ENCODE measurements at regions not wholly inside any gene's neighbourhood (a gene's known extent, or its start where the extent isn't known, plus 50 kb on each side); places are given as distances from the start of the nearest gene placed in this dataset.

- Histone ChIP-seq H3K9ac (no peak overlapping the region), H3K79me2 (ENCODE audit: insufficient read depth) (no peaks in the 10 kb centered on the region)
- TF ChIP-seq TCF12 (IDR thresholded peaks at IDR 0.05): no peak
- TF ChIP-seq CHD2 (IDR thresholded peaks at IDR 0.05; ENCODE audit: low read length, partially characterized antibody): no peak
- no peak for TF ChIP-seq RFX5 (IDR thresholded peaks at IDR 0.05; ENCODE audit: low read length)
- no peak for TF ChIP-seq IRF3 (IDR thresholded peaks at IDR 0.05; ENCODE audit: low read depth, low read length)
- no peak for TF ChIP-seq NFIC (IDR thresholded peaks at IDR 0.05; ENCODE audit: borderline replicate concordance)
- no peak for TF ChIP-seq FOSL2 (IDR thresholded peaks at IDR 0.05; ENCODE audit: borderline replicate concordance, low read depth)
- TF ChIP-seq MAX (IDR thresholded peaks at IDR 0.05; ENCODE audit: low read depth): no peak
- TF ChIP-seq RXRA (IDR thresholded peaks at IDR 0.05; ENCODE audit: borderline replicate concordance, low read depth): no peak
- TF ChIP-seq EZH2phosphoT487 (IDR thresholded peaks at IDR 0.05; ENCODE audit: borderline replicate concordance, low read depth): no peak
- TF ChIP-seq REST (IDR thresholded peaks at IDR 0.05; ENCODE audit: low read depth, low read length): no peak
- TF ChIP-seq USF1 (IDR thresholded peaks at IDR 0.05; ENCODE audit: borderline replicate concordance, low read depth): no peak
- TF ChIP-seq GABPA (IDR thresholded peaks at IDR 0.05; ENCODE audit: low read depth): no peak
- TF ChIP-seq ZBTB33 (IDR thresholded peaks at IDR 0.05; ENCODE audit: borderline replicate concordance, low read depth): no peak
- no peak for TF ChIP-seq ELF1 (IDR thresholded peaks at IDR 0.05)
- TF ChIP-seq POLR2AphosphoS5 (IDR thresholded peaks at IDR 0.05; ENCODE audit: low read depth, low read length): no peak
Observed at GRCh38 chrX:116306218-116306617, 130.2 kb upstream of the SLC6A14 start.

More at GRCh38 chrX:116306218-116306617, 130.2 kb upstream of the SLC6A14 start:
- Histone ChIP-seq H3K9me3 (no peaks in the 10 kb centered on the region), H3K27me3 (ENCODE audit: insufficient read depth) (no peaks in the 10 kb centered on the region), H3K4me3 (ENCODE audit: low read depth in 2 of 2, low read length in 1 of 2) (no peak overlapping the region), H3K4me1 (ENCODE audit: control insufficient read depth in 1 of 2, insufficient read depth in 2 of 2, low read depth in 1 of 2, low read length in 1 of 2) (no peaks in the 10 kb centered on the region), H4K20me1 (ENCODE audit: insufficient read depth) (no peaks in the 10 kb centered on the region), H3K4me2 (no peak overlapping the region), H3F3A (replicated peaks; ENCODE audit: insufficient read depth) (no peaks in the 10 kb centered on the region), H3K9me2 (peaks cover 3% of the 10 kb centered on the region; the same call in 1 of the 2 replicates), H2AFZ (ENCODE audit: low read depth) (no peak overlapping the region), H3K36me3 (replicated peaks in 1 of 2; ENCODE audit: control insufficient read depth in 1 of 2, insufficient read depth in 2 of 2, low read length in 1 of 2) (no peaks in the 10 kb centered on the region), H3K27ac (ENCODE audit: low read depth in 2 of 2, low read length in 1 of 2) (no peak overlapping the region)
- no peak for DNase-seq
- 0% methylated on average over 2 of the region's 2 CpGs for WGBS (ENCODE audit: low lambda C conversion rate)
- CTCF ChIA-PET: no interaction called here
- POLR2A ChIA-PET: no interaction called here

Measured in SK-N-SH (cell line).